ENCODE measurements at regions not wholly inside any gene's neighbourhood (a gene's known extent, or its start where the extent isn't known, plus 50 kb on each side); places are given as distances from the start of the nearest gene placed in this dataset.

DNA sequence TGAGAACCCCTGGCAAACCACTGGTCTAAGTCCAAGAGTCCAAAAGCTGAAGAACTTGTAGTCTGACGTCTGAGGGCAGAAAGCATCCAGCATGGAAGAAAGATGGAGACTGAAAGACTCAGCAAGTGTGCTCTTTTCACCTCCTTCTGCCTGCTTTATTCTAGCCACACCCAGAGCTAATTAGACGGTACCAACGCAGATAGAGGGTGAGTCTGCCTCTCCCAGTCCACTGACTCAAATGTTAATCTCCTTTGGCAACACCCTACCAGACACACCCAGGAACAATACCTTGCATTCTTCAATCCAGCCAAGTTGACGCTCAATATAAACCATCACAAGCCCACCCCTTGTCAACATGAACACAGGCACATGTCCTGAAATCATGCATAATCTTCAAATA, 155.1 kb downstream of the CCDC59 start:
- TF ChIP-seq ZFX (IDR thresholded peaks at IDR 0.05; ENCODE audit: borderline replicate concordance) = no peak
- TF ChIP-seq, protein P1, sequence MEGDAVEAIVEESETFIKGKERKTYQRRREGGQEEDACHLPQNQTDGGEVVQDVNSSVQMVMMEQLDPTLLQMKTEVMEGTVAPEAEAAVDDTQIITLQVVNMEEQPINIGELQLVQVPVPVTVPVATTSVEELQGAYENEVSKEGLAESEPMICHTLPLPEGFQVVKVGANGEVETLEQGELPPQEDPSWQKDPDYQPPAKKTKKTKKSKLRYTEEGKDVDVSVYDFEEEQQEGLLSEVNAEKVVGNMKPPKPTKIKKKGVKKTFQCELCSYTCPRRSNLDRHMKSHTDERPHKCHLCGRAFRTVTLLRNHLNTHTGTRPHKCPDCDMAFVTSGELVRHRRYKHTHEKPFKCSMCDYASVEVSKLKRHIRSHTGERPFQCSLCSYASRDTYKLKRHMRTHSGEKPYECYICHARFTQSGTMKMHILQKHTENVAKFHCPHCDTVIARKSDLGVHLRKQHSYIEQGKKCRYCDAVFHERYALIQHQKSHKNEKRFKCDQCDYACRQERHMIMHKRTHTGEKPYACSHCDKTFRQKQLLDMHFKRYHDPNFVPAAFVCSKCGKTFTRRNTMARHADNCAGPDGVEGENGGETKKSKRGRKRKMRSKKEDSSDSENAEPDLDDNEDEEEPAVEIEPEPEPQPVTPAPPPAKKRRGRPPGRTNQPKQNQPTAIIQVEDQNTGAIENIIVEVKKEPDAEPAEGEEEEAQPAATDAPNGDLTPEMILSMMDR (IDR thresholded peaks at IDR 0.05) = no peak

Measured in 22Rv1 (cell line).